ENCODE measurements at regions not wholly inside any gene's neighbourhood (a gene's known extent, or its start where the extent isn't known, plus 50 kb on each side); places are given as distances from the start of the nearest gene placed in this dataset.
"Not testable (repeated sequence)": the region's sequence is repeated elsewhere in the genome, so short reads cannot be mapped to it uniquely, and the experiment has no call there.

GRCh38 chr18:6571239-6571602 lies 156.5 kb upstream of the L3MBTL4 start:
- Histone ChIP-seq H3K9me3 (ENCODE audit: control insufficient read depth in 1 of 2, insufficient read depth in 1 of 2, low read depth in 1 of 2, low read length in 2 of 2) (peaks cover 4 to 32% of the 10 kb centered on the region in 2 experiments; a peak in 2 of 4 replicates), H3K9ac (ENCODE audit: low read length) (no peak overlapping the region), H3K79me2 (ENCODE audit: insufficient read depth, low read length) (no peaks in the 10 kb centered on the region), H3K27ac (ENCODE audit: low read depth, low read length) (no peak overlapping the region), H3K4me1 (ENCODE audit: control insufficient read depth in 1 of 2, insufficient read depth in 2 of 2, low read length in 2 of 2) (no peaks in the 10 kb centered on the region), H3K4me3 (replicated peaks in 1 of 2; ENCODE audit: low read depth in 1 of 2, low read length in 2 of 2) (no peak overlapping the region), H2AFZ (ENCODE audit: low read depth, low read length, poor library complexity, severe bottlenecking) (no peak overlapping the region), H4K20me1 (ENCODE audit: insufficient read depth) (no peaks in the 10 kb centered on the region), H3K27me3 (ENCODE audit: insufficient read depth, low read length) (no peaks in the 10 kb centered on the region), H3K9me2 (ENCODE audit: insufficient read depth) (no peaks in the 10 kb centered on the region), H3K4me2 (ENCODE audit: low read length) (no peak overlapping the region), H3K36me3 (ENCODE audit: control insufficient read depth in 1 of 2, insufficient read depth in 2 of 2, low read length in 2 of 2) (no peaks in the 10 kb centered on the region)
- BruUV-seq (replicated peaks) = no TSS peak
- TF ChIP-seq CEBPB (IDR thresholded peaks at IDR 0.05; ENCODE audit: low read depth) = no peak
- TF ChIP-seq ZBTB33 (IDR thresholded peaks at IDR 0.05; ENCODE audit: extremely low read depth, insufficient replicate concordance, low read length) = no peak
- no peak for TF ChIP-seq FOSL1 (IDR thresholded peaks at IDR 0.05; ENCODE audit: low read depth)
- no peak for TF ChIP-seq EGR1 (IDR thresholded peaks at IDR 0.05; ENCODE audit: low read depth)
- TF ChIP-seq ZFX (IDR thresholded peaks at IDR 0.05) = no peak
- no peak for TF ChIP-seq POLR2A (IDR thresholded peaks at IDR 0.05; ENCODE audit: borderline replicate concordance, extremely low read depth, insufficient read depth, insufficient read length)
- no peak for TF ChIP-seq CTCF (IDR thresholded peaks at IDR 0.05 in 2 of 3, conservative IDR thresholded peaks at IDR 0.05 in 1 of 3; ENCODE audit: borderline replicate concordance in 1 of 3, insufficient read depth in 1 of 3, low read depth in 2 of 3, low read length in 2 of 3)
- no peak for TF ChIP-seq ZNF274 (IDR thresholded peaks at IDR 0.05; ENCODE audit: low read depth, low read length)
- TF ChIP-seq POLR2AphosphoS5 (IDR thresholded peaks at IDR 0.05; ENCODE audit: low read depth, low read length) = no peak
- TF ChIP-seq EZH2phosphoT487 (IDR thresholded peaks at IDR 0.05; ENCODE audit: borderline replicate concordance) = no peak
- TF ChIP-seq MAX (IDR thresholded peaks at IDR 0.05) = no peak
- TF ChIP-seq SP1 (IDR thresholded peaks at IDR 0.05; ENCODE audit: low read depth) = no peak
- TF ChIP-seq SIN3A (IDR thresholded peaks at IDR 0.05; ENCODE audit: low read depth) = no peak
- no peak for TF ChIP-seq REST (IDR thresholded peaks at IDR 0.05; ENCODE audit: low read depth)
- no peak for TF ChIP-seq ELF1 (IDR thresholded peaks at IDR 0.05; ENCODE audit: borderline replicate concordance, low read depth)
- ChIA-PET POLR2A (no interaction called here), CTCF (no interaction called here), RAD21 (ENCODE audit: low non-redundant PET in 1 of 2, low total read pairs in 2 of 2, uncharacterized antibody in 2 of 2, unreplicated experiment in 2 of 2) (no interaction called here)
- ATAC-seq (no peak), DNase-seq (ENCODE audit: low read depth, low spot score) (no peak)
- intact Hi-C loops (cut with micrococcal nuclease) = no loop called here

- H3K4me1 ChIP-seq (ENCODE audit: control insufficient read depth in 1 of 2, insufficient read depth in 2 of 2, low read length in 2 of 2); H3K9ac ChIP-seq (ENCODE audit: low read length); POLR2A ChIA-PET; H3K36me3 ChIP-seq (ENCODE audit: control insufficient read depth in 1 of 2, insufficient read depth in 2 of 2, low read length in 2 of 2); H3K4me2 ChIP-seq (ENCODE audit: low read length); intact Hi-C loops (cut with micrococcal nuclease); H3K4me3 ChIP-seq (replicated peaks in 1 of 2; ENCODE audit: low read depth in 1 of 2, low read length in 2 of 2); H3K9me2 ChIP-seq (ENCODE audit: insufficient read depth); DNase-seq (ENCODE audit: low read depth, low spot score); H3K27ac ChIP-seq (ENCODE audit: low read depth, low read length); RAD21 ChIA-PET (ENCODE audit: low non-redundant PET in 1 of 2, low total read pairs in 2 of 2, uncharacterized antibody in 2 of 2, unreplicated experiment in 2 of 2); H4K20me1 ChIP-seq (ENCODE audit: insufficient read depth); H3K79me2 ChIP-seq (ENCODE audit: insufficient read depth, low read length); H3K27me3 ChIP-seq (ENCODE audit: insufficient read depth, low read length); ATAC-seq; CTCF ChIA-PET; H2AFZ ChIP-seq (ENCODE audit: low read depth, low read length, poor library complexity, severe bottlenecking); BruUV-seq (replicated peaks): not testable (repeated sequence)
- peaks cover 4 to 32% of the 10 kb centered on the region in 2 experiments; a peak in 2 of 4 replicates for H3K9me3 ChIP-seq (ENCODE audit: control insufficient read depth in 1 of 2, insufficient read depth in 1 of 2, low read depth in 1 of 2, low read length in 2 of 2)
These were observed 157.3 kb upstream of the ARHGAP28 start for GRCh38 chr18:6572192-6572591.
